Stimulated activated naive CD4-positive, alpha-beta T cell treated with Interleukin-2 at 50 U/mL for 16 hours (primary cell): ENCODE measurements at regions not wholly inside any gene's neighbourhood (a gene's known extent, or its start where the extent isn't known, plus 50 kb on each side); places are given as distances from the start of the nearest gene placed in this dataset.
"Not testable (repeated sequence)": the region's sequence is repeated elsewhere in the genome, so short reads cannot be mapped to it uniquely, and the experiment has no call there.

Experiments used
- DNase-seq: peaks from one replicate; lab custom pipeline; 2025; lab: John Stamatoyannopoulos, UW

DNA sequence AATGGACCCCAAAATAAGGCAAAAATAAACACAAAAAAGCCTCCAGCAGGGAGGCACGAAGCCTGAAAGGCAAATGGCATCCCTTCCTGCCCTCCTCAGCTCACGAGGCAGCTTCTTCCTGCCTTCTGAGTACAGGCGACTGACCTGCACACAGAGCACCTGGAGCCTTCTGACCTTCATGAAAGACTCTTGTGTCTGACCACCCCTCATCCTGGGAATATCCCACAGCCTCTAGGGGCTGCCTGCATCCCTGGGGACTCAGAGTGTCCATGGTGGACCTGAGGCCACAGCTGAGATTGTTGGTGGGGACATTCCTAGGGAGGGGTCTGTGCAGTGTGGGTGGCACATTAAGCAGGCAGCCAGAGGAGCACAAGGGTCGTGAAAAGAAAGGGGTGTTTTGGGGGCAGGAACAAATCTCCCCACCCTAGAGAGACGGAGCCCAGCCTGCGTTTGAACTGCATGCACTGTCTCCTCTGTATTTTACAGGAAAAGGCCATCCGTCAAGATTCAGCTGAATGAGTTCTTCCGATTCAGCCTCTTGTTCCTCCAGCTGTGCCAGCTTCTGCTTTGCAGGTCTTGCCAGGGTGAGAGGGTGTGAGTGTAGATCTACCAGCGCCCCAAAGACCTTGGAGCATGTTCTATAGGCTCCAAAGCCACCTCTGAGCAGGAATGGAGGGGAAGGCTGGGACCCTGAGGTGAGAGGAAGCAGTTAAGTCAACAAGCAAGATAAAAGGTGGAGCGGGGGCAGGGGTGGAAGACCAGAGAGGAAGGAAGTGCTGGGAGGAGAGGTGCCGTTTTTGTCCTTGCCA is 80.4 kb upstream of the MEF2A start:
- no peak for DNase-seq

DNA sequence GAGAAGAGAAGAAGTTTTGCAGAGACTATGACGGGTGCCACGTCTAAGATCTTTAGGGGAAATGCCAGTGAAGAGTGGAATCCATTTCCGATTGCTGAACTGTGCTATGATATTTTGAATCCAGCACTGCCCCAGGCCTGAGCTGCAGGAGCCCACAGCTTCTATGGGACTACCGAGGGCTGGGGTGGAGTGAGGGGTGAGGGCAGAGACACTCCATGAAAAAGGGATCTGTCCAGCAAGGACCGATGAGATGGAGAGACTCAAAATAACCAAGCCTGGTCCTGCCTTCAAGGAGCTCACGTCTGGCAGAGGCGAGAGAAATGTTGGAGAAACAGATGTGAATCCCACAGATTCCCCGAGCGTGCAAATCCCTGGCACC is 79.8 kb upstream of the MEF2A start:
- DNase-seq = no peak

DNA sequence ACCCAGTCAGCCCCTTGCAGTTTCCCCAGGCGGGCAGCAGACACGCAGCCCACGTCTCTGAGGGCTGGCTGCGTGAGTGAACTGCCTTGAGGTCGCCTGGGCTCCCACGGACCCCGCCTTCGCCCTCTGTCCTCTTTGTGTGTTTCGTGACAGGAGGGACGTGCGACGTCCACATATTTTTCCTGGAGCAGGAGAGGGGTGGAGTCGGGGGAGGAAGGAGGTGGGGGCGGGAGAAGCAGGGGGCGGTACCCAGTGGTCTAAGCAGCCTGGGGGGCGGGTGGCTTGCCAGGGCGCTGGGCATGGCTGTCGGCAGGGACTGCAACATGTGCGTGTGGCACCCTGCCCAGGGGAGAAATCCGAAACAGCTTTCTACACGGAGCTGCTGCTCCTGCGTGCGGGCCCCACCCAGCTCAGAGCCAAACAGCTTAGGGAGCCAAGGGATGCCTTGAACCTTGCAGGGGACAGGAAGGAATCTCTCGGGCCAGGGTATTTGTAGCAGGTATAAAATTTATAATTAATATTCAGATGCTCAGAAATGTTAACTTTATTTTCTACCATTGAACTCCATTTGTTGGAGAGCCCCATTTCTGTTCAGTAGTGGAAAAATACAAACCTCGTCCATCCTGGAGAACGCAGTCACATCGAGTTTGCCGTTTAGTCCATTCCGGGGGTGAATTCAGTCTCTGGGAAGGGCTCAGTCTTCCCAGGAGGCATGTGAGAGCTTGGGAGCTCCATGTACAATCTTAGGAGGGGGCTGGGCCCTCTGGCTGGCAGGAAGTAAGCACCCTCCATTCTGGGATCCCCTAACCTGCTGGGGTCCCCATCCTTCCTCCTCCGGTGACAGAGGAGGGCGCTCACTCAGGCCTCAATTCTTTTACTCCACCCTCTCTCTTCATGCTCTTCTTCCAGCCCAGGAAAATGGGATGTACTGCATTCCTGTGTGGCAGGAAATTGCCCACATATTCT is 79.1 kb upstream of the MEF2A start:
- no peak for DNase-seq

DNA sequence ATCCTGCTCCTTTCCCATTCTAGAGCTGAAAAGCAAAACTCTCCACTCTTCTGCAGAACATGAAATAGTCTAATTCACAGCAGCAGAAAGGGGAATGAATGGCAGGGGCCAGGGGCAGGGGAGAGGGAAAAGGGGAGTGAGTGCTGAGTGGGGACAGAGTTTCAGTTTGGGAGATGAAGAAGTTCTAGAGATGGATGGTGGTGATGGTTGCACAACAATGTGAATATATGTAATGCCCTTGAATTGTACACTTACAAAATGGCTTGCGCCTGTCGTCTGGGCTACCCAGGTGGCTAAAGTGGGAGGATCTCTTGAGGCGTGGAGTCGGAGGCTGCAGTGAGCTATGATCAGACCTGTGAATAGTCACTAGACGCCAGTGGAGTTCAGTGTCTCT is 78.5 kb upstream of the MEF2A start:
- no peak for DNase-seq

DNA sequence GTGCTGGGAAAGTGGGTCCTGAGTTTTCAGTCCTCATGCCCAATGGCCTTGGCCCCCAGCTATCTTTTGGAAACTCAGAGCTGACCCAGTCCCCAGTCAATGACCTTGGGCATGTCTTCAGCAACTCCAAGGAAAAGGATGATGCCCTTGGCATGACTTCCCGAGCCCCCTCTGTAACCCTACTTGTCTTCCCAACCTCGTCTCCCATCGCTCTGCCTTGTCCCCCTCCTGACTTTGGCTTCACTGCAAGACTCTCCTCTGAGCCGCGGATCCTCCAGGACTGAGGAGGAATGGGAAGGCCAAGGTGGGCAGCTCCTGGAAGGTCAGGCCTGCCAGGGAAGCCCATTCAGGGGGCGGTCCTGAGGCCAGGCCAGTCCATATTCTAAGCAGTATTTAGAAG is 73.5 kb upstream of the MEF2A start:
- DNase-seq = no peak

DNA sequence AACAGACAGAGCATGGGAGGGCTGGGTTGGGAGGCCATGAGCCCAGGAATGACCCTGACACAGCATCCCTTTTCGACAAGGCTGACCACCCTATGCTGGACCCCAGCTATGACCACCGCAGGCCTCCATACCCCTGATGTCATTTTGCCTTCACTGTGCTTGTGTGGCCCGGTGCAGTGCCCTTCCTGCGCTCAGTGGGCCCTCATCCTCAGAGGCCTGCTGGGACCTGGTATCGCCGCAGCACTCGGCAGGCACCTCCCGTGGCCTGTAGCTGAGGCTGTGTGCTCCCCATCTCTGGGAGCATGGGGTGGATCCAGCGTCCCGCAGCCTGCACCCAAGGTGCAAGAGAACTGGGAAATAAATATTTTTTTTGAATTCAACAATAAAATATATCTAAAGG is 73.1 kb upstream of the MEF2A start:
- no peak for DNase-seq

DNA sequence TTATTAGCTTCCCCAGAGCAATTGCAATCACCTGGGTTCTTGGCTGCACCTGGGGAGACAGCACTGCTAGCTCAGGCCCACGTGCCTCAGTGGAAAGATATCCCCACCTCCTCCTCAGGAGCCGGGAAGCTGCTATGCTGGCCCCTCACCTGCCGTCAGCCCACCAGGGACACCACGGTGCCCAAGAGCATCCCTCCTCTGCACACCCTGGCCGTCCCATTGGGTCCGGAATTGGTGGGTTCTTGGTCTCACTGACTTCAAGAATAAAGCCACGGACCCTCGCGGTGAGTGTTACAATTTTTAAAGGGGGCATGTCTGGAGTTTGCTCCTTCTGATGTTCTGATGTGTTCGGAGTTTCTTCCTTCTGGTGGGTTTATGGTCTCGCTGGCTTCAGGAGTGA is 72.3 kb upstream of the MEF2A start:
- DNase-seq = no peak

DNA sequence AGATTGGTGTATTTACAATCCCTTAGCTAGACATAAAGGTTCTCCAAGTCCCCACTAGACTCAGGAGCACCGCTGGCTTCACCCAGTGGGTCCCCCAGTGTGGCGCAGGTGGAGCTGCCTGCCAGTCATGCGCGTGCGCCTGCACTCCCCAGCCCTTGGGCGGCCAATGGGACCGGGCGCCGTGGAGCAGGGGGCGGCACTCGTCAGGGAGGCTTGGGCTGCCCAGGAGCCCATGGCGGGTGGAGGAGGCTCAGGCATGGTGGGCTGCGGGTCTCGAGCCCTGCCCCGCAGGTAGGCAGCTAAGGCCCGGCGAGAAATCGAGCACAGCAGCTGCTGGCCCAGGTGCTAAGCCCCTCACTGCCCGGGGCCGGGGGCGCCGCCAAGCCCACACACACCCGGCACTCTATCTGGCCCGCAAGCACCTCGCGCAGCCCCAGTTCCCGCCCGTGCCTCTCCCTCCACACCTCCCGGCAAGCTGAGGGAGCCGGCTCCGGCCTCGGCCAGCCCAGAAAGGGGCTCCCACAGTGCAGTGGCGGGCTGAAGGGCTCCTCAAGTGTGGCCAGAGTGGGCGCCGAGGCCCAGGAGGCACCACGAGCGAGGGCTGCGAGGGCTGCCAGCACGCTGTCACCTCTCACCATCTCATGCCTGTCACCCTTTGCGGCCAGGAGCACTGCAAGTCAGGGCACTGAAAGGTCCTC is 71.1 kb upstream of the MEF2A start:
- DNase-seq = not testable (repeated sequence)

DNA sequence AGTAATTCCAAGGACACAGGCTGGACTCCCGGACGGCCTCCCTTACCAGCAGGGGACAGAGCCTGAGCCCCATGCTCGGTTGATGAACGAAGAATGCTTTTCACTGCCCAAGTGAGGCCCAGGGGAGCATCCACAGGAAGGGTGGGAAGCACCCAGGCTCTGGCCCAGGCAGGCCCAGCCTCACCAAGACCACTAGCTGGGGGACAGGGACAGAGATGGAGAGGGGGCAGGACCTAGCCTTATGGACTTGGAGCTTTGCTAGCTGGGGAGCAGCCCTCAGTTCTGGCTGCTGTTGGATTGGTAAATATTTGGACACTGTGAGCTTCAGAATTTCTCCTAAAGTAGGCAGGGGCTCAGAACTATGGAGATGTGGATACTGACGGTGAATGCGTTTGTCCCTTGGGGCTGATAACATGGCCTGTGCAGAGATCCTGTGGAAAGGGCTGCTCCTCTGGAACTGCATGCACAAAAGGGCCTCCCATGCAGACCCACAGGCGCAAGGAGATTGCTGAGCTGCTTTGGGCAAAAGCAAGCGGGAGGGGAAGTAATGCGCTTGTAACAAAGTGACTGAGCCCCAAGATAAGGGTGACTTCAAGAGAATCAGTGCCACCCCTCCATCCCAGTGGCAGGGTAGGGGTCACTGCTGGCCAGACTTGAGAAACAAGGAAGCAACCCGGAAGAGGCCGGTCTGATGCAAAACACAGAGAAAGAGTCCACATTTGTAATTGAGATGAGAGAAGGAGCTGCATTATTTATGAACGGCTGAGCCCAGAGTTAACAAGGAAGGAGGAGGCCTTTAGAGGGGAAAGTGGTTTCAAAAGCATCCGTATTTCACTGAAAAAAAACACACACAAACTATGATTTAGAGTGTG is 70.1 kb upstream of the MEF2A start:
- no peak for DNase-seq

DNA sequence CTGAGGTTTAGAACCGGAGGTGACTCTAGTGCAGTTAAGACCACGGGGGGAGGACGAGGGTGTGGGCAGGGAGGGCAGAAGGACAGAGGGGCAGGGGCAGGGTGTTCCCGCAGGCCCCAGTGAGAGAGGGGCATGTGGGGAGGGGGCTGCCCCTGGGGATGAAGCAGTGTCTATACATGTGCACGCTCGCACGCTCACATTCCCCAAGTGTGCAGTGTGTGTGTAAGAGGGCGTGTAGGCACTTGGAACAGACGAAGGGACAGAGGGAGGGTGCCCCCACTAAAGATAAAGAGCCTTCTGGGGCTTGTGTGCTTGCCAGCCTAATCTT is 69.5 kb upstream of the MEF2A start:
- no peak for DNase-seq

DNA sequence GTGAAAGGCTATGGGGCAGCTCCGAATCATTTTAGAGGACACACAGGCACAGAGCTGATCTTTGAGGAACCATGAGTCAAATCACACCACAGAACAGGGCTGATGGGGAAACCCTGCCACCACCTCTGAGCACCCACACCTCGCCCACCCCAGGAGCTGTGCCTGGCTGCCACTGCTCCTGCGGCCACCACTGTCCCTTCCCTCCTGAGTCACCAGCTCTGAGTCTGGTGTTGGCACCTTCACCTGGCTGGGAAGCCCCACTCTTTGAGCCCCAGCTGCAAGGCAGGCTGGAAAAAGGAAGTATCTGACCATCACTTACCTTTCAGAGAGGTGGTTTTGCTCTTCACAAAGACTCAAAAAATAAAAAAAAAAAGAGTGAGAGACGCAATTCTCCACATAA is 63.6 kb upstream of the MEF2A start:
- DNase-seq = peak; percentile 15

DNA sequence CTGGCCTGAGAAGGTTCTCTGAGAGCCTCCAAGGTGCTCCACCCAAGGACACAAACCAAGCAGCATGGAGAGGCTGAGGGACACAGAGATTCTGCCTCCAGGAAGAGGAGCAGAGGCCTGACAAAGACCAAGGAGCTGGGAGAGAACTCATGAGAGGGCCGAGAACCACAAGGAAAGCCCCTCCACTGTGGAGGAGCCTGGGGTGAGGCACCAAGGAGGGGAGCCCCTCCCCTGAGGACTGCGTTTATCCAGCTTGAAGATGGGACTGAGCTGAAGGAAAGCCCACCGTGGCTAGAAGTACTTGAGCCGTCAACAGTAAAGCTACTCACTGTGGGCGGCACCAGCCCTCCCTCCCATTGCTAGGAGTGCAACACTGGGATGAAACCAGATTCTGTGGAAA is 63.1 kb upstream of the MEF2A start:
- no peak for DNase-seq

DNA sequence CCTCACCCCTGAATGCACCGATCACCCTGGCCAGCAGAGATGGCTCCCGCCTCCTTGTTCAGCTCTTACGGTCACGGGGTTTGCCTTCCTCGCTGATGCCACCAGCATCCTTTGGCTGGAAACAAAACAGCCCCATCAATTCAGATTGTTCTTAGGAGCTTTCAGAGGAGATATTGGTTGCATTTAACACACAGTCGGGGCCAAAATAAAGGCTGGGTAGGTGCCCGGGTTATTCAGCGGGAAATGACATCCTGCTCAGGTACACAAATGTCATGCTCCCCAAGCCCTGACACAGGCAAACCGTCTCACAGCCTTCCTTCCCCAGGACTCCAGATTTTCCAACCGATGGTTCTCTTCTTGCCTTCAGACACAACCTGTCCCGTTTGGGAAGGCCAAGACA is 62.4 kb upstream of the MEF2A start:
- DNase-seq = no peak

DNA sequence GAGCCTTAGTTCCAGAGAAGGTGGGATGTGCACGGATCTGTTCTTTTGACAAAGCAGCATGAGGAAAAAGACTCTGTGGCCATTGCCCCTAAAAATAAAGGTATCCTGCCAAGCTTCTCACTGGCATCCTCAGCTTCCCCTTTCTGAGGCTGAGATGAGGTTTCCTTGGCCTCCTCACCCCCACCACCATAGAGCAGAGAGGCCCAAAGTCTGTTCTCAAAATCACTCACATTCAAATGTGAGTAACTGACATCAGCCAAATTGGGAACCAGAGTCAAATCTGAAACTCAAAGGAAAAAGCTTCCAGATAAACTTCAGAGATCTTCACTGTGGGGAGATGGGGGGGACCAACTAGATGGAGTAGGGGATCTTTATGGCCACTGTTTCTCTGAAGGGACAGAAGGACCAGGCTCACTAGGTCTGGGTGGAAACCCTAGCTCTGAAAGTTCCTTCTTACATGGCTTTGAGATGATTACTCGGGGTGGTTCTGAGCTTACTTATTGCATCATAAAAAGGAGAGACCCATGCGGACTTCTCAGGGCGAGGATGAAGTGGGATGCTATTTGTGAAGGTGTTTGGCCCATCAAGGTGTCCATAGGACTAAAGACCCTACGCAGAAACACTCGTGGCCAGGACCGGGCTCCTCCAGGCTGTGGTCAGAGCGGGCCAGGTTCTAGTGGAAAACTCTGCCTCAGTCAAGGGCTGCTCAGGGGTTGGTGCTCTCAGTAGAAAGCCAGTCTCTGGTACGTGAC is 61.5 kb upstream of the MEF2A start:
- DNase-seq = no peak

DNA sequence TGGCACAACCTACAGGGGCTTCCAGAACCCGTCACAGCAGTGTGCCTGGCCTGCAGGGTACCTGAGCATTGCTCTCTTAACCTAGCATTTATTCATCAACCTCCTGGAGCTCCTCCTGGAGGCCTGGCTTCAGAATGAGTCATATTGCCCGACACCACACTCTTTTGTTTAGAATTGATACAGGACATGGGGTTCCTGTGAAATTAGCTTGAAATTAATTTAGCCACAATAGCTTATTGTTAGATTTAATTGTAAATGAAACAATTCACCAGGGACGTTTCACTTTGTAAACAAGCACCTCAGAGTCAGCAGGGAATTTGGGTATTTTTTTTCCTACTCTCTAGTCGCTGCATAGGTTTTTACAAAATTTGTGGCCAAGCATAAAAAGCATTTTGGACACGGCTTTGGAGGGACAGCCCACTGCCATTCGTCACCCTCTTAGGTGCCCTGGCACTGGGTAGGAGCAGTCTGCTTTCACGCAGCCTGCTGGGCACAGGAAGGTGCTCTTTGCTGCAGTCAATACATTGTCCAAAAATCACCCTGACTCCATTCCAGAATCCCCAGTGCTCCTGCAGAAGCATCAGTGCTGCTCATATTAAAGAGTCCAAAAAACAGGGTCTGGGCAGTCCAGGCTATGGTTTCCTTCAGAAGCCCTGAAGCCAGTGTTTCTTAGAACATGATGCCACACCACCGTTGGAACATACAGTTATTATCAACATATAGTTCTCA is 60.8 kb upstream of the MEF2A start:
- no peak for DNase-seq

DNA sequence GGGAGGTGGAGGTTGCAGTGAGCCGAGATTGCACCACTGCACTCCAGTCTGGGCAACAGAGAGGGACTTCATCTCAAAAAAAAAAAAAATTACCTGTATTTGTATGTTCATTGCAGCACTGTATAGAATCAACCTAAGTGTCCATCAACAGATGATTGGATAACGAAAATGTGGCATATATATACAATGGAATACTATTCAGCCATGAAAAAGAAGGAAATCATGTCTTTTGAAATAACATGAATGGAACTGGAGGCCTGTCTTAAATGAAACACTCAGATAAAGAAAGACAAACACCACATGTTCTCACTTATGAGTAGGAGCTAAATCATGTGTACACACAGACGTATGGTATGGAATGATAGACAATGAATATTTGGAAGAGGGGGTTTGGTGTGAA is 59.4 kb upstream of the MEF2A start:
- no peak for DNase-seq

DNA sequence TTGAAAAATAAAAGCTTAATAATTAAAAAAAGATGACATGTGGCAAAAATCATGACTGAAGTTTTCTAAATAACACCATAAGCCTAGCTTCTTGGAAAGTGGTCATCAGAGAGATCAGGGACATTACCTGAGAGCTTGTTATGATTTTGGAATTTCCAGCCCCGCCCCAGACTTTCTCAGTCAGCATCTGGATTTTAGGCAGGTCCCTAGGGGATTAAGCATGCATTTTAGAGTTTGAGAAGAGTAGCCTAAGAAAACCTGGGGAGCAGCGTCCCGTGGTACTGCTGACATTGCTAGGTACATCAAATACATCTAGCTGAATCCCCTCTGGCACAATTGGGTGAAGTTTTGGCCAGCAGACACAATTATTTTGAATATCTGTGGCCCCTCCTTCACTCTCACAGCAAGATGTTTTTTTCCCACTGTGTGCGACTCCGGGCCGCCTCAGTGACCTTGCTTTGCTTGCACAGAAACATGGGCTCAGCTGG is 58.7 kb upstream of the MEF2A start:
- DNase-seq = no peak

DNA sequence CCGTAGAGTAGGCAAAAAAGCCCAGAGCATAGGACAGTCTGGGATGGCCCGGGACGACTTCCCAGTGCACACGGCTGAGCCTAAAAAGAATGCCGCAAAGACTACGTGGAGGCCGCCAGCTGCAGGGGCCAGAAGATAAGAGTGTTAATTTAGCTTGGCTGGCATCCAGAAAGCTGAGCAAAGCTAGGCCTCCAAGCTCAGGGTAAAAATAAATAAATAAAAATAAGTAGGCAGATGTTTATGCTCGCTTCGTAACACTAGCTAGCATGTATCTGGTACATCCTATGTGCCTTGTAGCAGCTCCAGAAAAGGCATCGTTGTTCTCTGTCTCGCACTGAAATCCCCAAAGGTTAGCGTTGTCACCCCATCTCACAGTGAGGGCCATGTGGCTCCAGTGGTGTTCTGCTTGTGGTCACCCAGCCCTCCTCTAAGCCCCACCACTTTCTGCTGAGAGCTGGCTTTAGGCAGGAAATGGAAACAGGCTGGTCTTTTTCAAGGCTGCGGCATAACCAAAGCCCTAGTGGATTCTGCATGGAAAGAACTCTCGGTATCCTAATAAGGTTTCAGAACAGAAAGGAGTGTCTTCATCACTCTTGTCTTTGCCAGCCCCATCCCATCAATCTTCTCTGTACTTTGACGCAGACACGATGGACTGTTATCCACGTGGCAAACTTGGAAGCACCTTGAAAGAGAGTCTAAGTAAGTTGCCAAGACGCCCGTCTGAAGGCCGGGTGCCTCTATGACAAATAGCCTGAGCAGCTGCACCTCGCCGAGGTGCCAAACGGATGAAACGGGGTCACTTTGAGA is 58.1 kb upstream of the MEF2A start:
- DNase-seq = no peak

DNA sequence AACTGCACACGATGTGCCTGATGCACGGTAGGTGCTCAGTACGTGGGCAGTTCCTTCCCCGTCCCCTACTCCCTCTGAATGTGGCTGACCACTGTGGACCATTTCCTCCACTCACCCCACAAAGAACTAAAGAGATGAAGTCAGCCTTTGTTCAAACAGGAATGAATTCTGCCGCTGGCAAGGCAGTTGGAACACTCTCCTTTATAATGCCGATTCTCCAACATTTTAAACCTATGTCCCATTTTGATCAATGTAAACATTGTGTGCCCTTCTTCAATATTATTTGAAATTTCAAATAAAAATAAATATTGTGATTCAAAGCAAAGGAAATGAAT is 57.5 kb upstream of the MEF2A start:
- no peak for DNase-seq

DNA sequence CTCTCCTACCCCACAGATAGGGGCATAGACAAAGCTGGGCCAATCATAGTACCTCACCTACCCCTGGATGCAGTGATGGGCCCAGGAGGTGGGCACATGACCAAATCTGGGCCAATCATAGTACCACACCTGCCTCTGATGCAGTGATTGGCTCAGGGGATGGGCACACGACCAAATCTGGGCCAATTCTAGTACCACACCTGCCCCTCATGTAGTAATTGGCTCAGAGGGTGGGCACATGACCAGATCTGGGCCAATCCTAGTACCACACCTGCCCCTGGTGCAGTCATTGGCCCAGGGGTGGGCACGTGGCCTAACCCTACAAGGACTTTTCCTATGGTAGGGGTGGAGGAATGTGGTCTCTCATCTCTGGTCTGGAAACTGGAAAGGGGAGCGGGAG is 56.9 kb upstream of the MEF2A start:
- no peak for DNase-seq
